Breast epithelium (tissue), 3 donors: ENCODE measurements at regions not wholly inside any gene's neighbourhood (a gene's known extent, or its start where the extent isn't known, plus 50 kb on each side); places are given as distances from the start of the nearest gene placed in this dataset.

Experiments
- POLR2A ChIP-seq: fragments of 450-650 bp; IDR thresholded peaks from one replicate; pipeline ENCODE4 v1.6.1; 2016; ENCODE audit warnings: antibody characterized with exemption, mild to moderate bottlenecking, moderate library complexity
- POLR2AphosphoS5 ChIP-seq, 3 donors: sonication (generic); formaldehyde crosslinking; IDR thresholded peaks; one replicate each; pipeline ENCODE4 v1.6.1; 2017; ENCODE audit warnings: antibody characterized with exemption in 3 of 3

DNA sequence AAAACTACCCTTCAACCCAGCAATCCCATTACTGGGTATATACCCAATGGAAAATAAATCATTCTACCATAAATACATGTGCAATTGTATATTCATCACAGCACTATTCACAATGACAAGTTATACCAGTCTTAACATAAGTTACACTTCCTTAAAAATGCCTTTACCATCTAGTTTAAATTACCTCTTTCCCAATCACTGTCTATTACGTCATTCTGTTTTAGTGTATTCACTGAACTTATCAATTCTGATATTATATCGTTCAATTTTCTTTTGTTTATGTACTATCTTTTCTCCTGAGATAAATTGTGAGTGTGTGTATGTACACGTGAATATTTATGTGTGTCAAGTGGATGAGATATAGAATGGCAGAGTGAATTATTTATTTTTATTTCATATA lies 1416.8 kb downstream of the OLFM4 start:
- TF ChIP-seq POLR2AphosphoS5 (IDR thresholded peaks at IDR 0.05), result no peak
- no peak for TF ChIP-seq POLR2A
